HL-60 (cell line): ENCODE measurements at regions not wholly inside any gene's neighbourhood (a gene's known extent, or its start where the extent isn't known, plus 50 kb on each side); places are given as distances from the start of the nearest gene placed in this dataset.

Experiments used
- CTCF ChIP-seq: IDR thresholded peaks from one replicate; pipeline ENCODE4 v1.5.1; 2011; ENCODE audit warnings: low read length, control low read depth, inconsistent platforms; ENCODE audit not compliant: insufficient read depth
- POLR2AphosphoS5 ChIP-seq: IDR thresholded peaks from 2 replicates; pipeline ENCODE4 v1.6.1; 2012; ENCODE audit warnings: low read depth
- REST ChIP-seq: IDR thresholded peaks from 2 replicates; pipeline ENCODE4 v1.6.1; 2012; ENCODE audit warnings: low read depth; ENCODE audit not compliant: insufficient replicate concordance
- SPI1 ChIP-seq: IDR thresholded peaks from 2 replicates; pipeline ENCODE4 v1.6.1; 2012; ENCODE audit warnings: low read depth, mild to moderate bottlenecking, borderline replicate concordance

- TF ChIP-seq CTCF (no peak), POLR2AphosphoS5 (no peak), SPI1 (no peak), REST (no peak)
Measured at GRCh38 chr2:181818840-181819239, 72.7 kb upstream of the ITPRID2 start.
